ENCODE measurements at regions not wholly inside any gene's neighbourhood (a gene's known extent, or its start where the extent isn't known, plus 50 kb on each side); places are given as distances from the start of the nearest gene placed in this dataset.

DNA sequence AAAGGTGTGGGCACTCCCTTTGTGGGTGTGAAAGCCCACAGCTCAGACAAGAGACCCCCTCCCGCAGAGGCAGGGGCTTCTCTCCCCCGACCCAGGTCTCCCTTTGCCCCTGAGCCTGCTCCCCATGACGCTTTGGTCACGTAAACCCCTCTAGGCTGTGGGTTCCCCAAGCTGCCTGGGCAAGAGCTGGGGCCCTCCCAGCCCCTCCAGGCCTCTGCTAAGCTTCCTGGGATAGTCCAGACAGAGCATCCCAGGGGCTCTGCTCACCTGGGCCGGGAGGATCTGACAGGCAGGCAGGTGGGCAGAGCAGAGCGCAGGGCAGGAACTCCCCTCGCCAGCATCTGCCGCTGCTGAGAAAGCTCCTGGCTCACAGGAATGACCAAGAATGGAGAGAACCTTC, 177.3 kb downstream of the BANP start:
- H3K36me3 ChIP-seq (ENCODE audit: control insufficient read depth, insufficient read depth, low read length): no peaks in the 10 kb centered on the region
- in situ Hi-C loops (cut with MboI) (no loop called here), intact Hi-C loops (cut with micrococcal nuclease) (no loop called here)
- no peaks in the 10 kb centered on the region for H3K79me2 ChIP-seq (ENCODE audit: control insufficient read depth, insufficient read depth, low read length)
- 0 out of 2 replicates have a peak, but pooled peaks cover 7% of the 10 kb centered on the region for H4K20me1 ChIP-seq (replicated peaks; ENCODE audit: control insufficient read depth, insufficient read depth, low read length)
- H3K27ac ChIP-seq (ENCODE audit: extremely low read depth, low read depth, low read length): no peak overlapping the region
- BruUV-seq (replicated peaks): no TSS peak
- TF ChIP-seq SP2 (IDR thresholded peaks at IDR 0.05; ENCODE audit: extremely low read depth, low read depth, low read length, poor library complexity, severe bottlenecking) (no peak), ID3 (CRISPR knock-in tag; IDR thresholded peaks at IDR 0.05) (no peak), ID3 (tag; IDR thresholded peaks at IDR 0.05) (no peak), ZBTB17 (CRISPR knock-in tag; IDR thresholded peaks at IDR 0.05) (no peak), RBBP5 (IDR thresholded peaks at IDR 0.05; ENCODE audit: borderline replicate concordance, insufficient read depth, low read length, poor library complexity, severe bottlenecking) (no peak), CEBPZ (IDR thresholded peaks at IDR 0.05; ENCODE audit: borderline replicate concordance, low read depth, low read length) (no peak), TGIF2 (CRISPR knock-in tag; IDR thresholded peaks at IDR 0.05) (no peak), ZNF57 (CRISPR knock-in tag; IDR thresholded peaks at IDR 0.05) (no peak), ILF3 (IDR thresholded peaks at IDR 0.05; ENCODE audit: borderline replicate concordance) (no peak), ZNF140 (CRISPR knock-in tag; IDR thresholded peaks at IDR 0.05) (no peak), BRF1 (IDR thresholded peaks at IDR 0.05; ENCODE audit: borderline replicate concordance, extremely low read depth, insufficient read length) (no peak), NBN (IDR thresholded peaks at IDR 0.05; ENCODE audit: low read depth) (no peak), EP400 (IDR thresholded peaks at IDR 0.05) (no peak), ETV1 (tag; conservative IDR thresholded peaks at IDR 0.05; ENCODE audit: low read depth) (no peak), E4F1 (CRISPR knock-in tag; IDR thresholded peaks at IDR 0.05; ENCODE audit: borderline replicate concordance) (no peak)
- H3K4me1 ChIP-seq (replicated peaks in 1 of 2; ENCODE audit: control insufficient read depth in 2 of 2, insufficient read depth in 2 of 2, low read length in 2 of 2): peaks cover 0 to 23% of the 10 kb centered on the region in 2 experiments; a peak in 2 of 5 replicates
- no peak overlapping the region for H3K4me3 ChIP-seq
- ATAC-seq (no peak), DNase-seq (ENCODE audit: extremely low read depth in 1 of 4, low spot score in 3 of 4) (no peak), FAIRE-seq (no peak)
- H3K9ac ChIP-seq (ENCODE audit: insufficient read depth in 1 of 2, low read depth in 2 of 2, low read length in 2 of 2): no peak overlapping the region
- H3K9me1 ChIP-seq (ENCODE audit: control insufficient read depth, insufficient read depth, low read length): no peaks in the 10 kb centered on the region
- WGBS (ENCODE audit: insufficient coverage, low coverage, missing lambda C conversion rate): 5% methylated on average over 8 of the region's 8 CpGs
- CTCF ChIA-PET (ENCODE audit: low intra/inter-chr PET ratio): no interaction called here
- POLR2A ChIA-PET: interaction anchor here (0.6 kb wide), 1 partner anchor 442 kb away, joined by 4 read pairs; the partner anchor contains the start of gene ZC3H18
- no peak overlapping the region for H2AFZ ChIP-seq (ENCODE audit: low read depth, low read length)
- no peaks in the 10 kb centered on the region for H3K9me3 ChIP-seq (replicated peaks; ENCODE audit: control insufficient read depth, insufficient read depth, low read depth, low read length)
- peaks cover 32 to 52% of the 10 kb centered on the region in 2 experiments; a peak in 4 of 5 replicates for H3K27me3 ChIP-seq (ENCODE audit: control insufficient read depth in 2 of 2, insufficient read depth in 2 of 2, low read length in 2 of 2)
- no peak overlapping the region for H3K4me2 ChIP-seq (ENCODE audit: insufficient read depth, low read length)

Data from K562 (cell line).